Upper lobe of left lung (tissue), 4 donors: ENCODE measurements at regions not wholly inside any gene's neighbourhood (a gene's known extent, or its start where the extent isn't known, plus 50 kb on each side); places are given as distances from the start of the nearest gene placed in this dataset.

Experiments used
- EP300 ChIP-seq, 4 donors: sonication (generic); formaldehyde crosslinking; IDR thresholded peaks; one replicate each; pipeline ENCODE4 v1.5.1; 2017; ENCODE audit warnings: antibody characterized with exemption in 4 of 4, control low read depth in 2 of 4
- POLR2A ChIP-seq, 4 donors: fragments of 450-650 bp; IDR thresholded peaks; one replicate each; pipeline ENCODE4 v1.5.1; 2016 to 2017; ENCODE audit warnings: antibody characterized with exemption in 4 of 4, mild to moderate bottlenecking in 2 of 4
- TF ChIP-seq, protein P1 (sequence below), 6 experiments: fragments of 450-650 bp in 4 of 6; fragments of 200-600 bp in 2 of 6; sonication (generic) in 2 of 6; IDR thresholded peaks; one replicate each; pipeline ENCODE4 v1.5.1; 2016 to 2019; ENCODE audit warnings: antibody characterized with exemption in 6 of 6

DNA sequence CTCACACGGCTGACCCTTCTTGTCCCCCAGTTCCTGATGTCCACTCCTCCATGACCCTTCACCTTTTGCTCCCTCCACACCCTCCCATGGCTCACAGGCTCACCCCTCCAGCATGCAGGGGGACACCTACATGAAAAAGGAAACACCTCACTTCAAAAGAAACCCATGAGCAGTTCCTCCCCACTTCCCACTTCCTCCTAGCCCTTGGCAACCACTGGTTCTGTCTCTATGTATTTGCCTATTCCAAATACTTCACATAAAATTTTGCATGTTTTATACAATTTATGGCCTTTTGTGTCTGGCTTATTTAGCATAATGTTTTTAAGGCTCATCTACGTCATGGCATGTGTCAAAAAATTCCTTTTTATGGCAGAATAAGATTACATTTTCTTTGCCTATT is 100.2 kb upstream of the S1PR3 start:
- TF ChIP-seq, protein P1, sequence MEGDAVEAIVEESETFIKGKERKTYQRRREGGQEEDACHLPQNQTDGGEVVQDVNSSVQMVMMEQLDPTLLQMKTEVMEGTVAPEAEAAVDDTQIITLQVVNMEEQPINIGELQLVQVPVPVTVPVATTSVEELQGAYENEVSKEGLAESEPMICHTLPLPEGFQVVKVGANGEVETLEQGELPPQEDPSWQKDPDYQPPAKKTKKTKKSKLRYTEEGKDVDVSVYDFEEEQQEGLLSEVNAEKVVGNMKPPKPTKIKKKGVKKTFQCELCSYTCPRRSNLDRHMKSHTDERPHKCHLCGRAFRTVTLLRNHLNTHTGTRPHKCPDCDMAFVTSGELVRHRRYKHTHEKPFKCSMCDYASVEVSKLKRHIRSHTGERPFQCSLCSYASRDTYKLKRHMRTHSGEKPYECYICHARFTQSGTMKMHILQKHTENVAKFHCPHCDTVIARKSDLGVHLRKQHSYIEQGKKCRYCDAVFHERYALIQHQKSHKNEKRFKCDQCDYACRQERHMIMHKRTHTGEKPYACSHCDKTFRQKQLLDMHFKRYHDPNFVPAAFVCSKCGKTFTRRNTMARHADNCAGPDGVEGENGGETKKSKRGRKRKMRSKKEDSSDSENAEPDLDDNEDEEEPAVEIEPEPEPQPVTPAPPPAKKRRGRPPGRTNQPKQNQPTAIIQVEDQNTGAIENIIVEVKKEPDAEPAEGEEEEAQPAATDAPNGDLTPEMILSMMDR (IDR thresholded peaks at IDR 0.05) = no peak
- TF ChIP-seq POLR2A (IDR thresholded peaks at IDR 0.05) = no peak
- TF ChIP-seq EP300 (IDR thresholded peaks at IDR 0.05) = no peak
